ENCODE measurements at regions not wholly inside any gene's neighbourhood (a gene's known extent, or its start where the extent isn't known, plus 50 kb on each side); places are given as distances from the start of the nearest gene placed in this dataset.

- no peak for DNase-seq
These were observed 536.0 kb upstream of the JARID2 start for GRCh38 chr6:14709900-14710299.

DNA sequence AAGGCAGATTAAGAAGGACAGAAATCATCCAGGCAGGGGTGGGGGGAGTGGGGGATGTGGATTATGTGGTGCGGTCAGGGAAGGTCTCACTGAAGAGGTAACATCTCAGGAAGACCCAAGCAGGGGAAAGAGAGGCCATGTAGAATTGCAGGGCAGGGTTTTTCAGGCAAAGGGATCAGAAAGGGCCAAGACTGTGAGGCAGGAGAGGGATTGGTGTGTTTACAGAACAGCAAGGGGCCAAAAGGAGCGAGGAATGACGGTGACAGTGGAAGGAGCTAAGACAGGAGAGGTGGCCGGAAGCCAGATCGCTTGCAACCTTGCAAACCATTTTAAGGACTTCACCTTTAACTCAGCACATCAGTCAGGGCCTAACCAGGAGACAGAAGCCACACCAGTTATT lies 535.4 kb upstream of the JARID2 start:
- DNase-seq = no peak

GRCh38 chr6:14711056-14711703 lies 534.7 kb upstream of the JARID2 start:
- DNase-seq = no peak

GRCh38 chr6:14711704-14712379 lies 534.0 kb upstream of the JARID2 start:
- no peak for DNase-seq

GRCh38 chr6:14713008-14713960 lies 532.6 kb upstream of the JARID2 start:
- DNase-seq = peak; percentile 31

DNA sequence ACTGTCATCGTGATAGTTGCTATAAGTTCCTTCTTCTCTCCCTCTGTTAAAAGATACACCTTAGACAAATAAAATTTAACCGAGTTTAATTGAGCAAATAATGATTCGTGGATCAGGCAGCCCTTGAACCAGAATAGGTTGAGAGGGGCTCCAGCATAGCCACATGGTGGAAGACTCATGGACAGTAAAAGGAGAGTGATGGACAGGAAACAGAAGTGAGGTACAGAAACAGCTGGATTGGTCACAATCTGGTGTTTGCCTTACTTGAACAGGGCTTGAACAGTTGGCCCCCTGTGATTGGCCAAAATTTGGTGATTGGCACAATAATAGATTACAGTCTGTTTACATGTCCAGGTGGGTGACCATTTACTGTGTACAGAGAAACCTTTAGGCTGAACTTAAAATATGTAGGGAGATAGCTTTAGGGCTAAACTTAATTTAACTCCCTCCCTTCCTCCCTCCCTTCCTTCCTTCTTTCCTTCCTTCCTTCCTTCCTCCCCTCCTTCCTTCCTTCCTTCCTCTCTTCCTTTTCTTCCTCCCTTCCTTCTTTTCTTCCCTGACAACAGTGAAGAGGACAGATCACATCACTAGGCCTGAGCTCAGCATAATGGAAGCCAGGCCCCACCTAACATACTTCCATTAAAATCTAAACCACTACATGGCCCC lies 531.8 kb upstream of the JARID2 start:
- no peak for DNase-seq

GRCh38 chr6:14715076-14715475 lies 530.8 kb upstream of the JARID2 start:
- no peak for DNase-seq

- DNase-seq = no peak
These were observed 529.2 kb upstream of the JARID2 start for GRCh38 chr6:14716499-14717146.

DNA sequence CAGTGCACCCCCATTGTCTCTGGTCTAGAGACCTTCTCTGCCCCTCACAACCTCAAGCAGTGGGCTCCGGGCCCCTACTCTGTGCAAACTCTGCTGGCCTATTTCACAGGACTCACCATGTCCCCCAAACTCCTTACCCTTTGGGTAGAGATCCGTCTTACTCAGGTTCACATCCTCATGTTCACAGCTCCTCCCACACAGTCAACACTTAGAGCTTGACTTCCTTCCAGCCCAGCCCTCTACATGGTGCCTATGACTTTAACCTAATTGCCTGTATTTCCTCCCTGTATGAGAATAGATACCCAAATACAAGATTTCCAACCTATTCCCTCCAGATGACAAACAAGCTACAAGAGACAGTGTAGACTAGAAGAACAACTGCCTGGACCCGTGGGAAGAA lies 528.6 kb upstream of the JARID2 start:
- no peak for DNase-seq

GRCh38 chr6:14718861-14719260 lies 527.0 kb upstream of the JARID2 start:
- DNase-seq = no peak

GRCh38 chr6:14719270-14719669 lies 526.6 kb upstream of the JARID2 start:
- no peak for DNase-seq

DNA sequence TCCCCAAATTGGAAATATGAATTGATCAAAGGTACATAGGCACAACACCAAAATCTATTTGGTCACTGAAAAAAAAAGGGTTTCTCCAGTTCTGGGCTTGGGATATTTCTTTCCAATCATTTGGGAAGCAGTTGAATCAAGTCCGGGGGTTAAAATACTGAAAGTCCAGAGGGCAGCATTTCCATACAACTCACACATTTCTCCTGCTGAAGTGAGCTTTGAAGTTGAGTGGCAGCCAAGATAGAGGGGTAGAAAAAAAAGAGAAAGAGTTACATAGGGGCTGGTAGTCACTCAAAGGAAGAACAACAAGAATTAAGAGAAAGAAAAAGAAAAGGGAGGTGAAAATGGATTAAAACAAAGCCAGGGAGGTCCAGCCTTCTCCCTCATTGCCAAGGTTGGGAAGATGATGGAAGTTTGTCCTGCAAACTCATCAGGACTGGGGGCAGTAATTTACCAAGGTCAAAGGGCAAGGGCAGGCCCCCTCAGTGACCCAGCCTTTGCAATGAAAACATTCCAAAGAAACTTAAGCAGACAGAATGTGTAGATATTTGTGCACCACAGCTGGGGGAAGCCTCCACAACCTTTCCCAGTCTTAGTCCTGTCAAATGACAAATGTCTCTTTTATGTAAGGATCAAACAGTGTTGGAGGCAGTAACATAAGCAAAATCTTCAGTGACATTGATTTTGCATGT lies 525.3 kb upstream of the JARID2 start:
- DNase-seq = no peak

GRCh38 chr6:14721103-14721758 lies 524.6 kb upstream of the JARID2 start:
- DNase-seq = no peak

DNA sequence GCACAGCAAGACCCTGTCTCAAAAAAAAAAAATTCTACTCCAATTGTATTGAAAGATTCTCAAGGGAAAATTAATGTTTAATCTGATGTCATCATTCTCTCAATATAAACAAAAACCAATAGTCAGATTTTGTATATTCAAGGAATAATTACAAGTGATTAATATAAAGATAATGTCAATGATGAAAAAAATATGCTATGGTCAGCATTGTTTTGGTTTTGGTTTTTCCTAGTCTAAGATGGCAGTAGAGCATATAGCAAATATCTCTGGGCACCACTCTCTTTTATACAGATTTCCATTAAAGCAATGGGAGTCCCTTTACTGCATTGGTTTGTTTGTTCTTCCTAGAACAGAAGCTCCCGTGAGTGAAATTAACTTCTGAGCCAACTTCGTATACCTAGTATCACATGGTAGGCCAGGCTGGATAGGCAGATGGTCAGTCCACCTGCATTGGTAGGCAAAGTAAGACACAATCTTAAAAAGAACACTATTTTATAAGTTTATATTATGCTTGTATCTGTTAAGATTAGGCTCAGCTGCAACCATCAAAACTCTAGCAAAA lies 523.8 kb upstream of the JARID2 start:
- no peak for DNase-seq

DNA sequence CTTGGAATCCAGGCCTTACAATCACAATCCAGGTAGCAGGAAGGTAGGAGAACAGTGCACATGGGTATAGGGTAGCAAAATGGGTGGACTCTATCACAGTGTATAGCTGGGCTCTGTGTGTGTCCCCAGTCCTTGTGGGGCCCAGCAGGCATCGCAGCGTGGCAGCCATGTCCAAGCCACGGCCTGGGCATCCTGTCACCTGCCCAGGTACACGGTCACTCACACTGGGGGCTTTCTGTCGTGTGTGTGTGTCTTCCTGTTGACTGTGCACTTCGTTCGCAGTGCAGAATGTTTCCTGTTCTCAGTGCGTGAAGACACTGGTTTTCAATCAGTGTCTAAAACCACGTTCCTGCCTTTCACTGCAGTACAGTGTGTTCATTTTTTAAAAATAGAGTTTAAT lies 523.2 kb upstream of the JARID2 start:
- DNase-seq = no peak

DNA sequence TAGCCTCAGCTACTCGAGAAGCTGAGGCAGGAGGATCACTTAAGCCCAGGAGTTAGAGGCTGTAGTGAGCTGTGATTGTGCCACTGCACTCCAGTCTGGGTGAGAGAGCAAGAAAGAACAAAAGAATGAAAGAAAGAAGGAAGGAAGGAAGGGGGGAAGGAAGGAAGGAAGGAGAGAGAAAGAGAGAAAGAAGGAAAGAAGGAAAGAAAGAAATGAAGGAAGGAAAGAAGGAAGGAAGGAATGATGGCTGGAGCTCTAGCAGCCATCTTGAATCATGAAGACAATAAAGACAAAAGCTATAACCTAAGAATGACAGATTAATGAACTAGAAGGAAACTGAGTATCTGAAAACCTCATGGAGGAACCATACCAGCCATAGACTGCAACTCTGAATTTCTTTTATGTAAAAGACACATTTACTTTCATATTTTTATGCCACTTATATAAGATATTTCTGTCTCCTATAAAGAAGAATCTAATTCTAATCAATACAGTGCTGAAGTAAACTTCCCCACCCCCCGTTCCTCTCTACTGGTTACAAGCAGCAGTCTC lies 522.3 kb upstream of the JARID2 start:
- no peak for DNase-seq

GRCh38 chr6:14724549-14724948 lies 521.3 kb upstream of the JARID2 start:
- no peak for DNase-seq

- no peak for DNase-seq
These were observed 518.9 kb upstream of the JARID2 start for GRCh38 chr6:14726816-14727493.

DNA sequence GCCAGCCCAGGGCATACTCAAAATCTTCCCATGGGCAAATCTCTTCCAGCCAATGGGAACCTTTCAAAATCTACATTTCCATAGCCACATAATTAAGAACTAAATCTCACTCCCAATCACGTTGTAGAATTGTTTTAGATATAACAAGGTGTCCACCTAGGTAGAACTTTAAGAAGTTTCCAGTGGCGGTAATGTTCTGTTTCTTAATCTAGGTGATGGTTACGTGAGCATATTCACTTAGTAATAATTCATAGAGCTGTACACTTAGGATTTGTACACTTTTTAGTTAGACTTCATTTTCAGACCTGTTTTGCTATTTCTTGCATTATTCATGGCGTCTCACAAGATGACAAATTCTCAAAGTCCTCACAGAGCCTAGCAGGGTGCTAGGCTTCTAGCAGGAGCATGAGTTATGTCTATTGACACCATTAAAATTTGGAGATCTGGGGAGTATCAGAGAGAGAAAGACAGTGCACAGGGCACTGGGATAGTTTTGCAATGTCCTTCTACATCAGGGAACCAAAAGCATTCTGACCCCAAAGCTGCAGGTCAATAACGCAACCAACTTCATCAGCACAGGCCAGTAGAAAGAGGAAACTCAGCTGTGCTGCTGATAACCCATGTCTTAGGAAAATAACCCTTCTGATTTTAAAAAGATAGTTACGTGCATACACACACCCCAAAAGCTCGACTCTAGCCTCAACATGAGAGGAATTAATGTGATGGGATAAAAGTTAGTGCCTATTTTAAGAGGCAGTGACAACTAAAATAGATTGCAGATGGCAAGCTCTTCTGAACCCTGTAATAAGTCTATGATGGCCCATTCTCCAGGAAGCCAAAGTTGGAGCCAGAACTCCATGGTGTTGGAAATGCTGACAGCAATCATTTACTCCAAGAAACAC lies 518.1 kb upstream of the JARID2 start:
- DNase-seq = no peak
